GM19043 (cell line): ENCODE measurements at regions not wholly inside any gene's neighbourhood (a gene's known extent, or its start where the extent isn't known, plus 50 kb on each side); places are given as distances from the start of the nearest gene placed in this dataset.
A peak's percentile ranks its signal among the peaks of the same experiment; 100 is the strongest.

Experiments
- ATAC-seq: cut with Tn5 transposase; IDR thresholded peaks from one replicate; pipeline ENCODE4 v1.9.1; 2021; ENCODE audit warnings: low read depth; ENCODE audit not compliant: unreplicated experiment

DNA sequence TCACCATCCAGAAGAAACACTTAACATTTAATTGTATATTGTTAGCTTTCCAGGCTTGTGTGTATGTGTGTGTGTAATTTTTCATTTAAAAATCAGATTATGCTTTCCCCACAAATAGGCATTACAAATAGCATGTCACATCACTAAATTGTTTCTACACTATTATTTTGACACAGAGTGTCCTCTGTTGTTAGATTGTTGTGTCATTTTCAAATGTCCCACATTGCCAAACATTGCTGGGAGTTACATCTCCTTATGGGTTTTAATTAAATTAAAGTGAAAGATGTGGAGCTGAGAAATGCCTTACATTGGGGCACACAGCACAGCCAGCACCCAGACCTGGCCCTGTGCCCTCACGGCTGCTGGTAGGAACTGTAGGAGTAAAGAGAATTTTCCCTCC, 295.6 kb downstream of the ZEB1 start:
- ATAC-seq: no peak

DNA sequence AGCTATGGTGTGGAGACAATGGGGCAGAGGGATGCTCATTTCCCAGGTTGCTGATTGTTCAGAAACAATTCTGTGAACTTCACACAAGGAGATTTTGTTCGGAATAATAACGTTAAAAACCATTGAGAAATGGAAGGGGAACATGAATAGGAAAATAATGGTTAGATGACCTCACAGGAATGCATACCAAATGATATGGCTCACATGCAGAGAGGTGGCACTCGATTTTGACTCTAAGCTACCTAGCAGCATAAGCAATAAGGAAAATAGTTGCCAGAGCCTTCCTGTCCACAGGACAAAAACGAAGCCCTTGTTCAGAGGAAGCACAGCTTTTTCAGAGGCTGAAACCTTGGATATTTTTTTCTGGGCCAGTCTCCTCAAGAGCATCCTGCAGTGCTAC, 293.1 kb downstream of the ZEB1 start:
- no peak for ATAC-seq

DNA sequence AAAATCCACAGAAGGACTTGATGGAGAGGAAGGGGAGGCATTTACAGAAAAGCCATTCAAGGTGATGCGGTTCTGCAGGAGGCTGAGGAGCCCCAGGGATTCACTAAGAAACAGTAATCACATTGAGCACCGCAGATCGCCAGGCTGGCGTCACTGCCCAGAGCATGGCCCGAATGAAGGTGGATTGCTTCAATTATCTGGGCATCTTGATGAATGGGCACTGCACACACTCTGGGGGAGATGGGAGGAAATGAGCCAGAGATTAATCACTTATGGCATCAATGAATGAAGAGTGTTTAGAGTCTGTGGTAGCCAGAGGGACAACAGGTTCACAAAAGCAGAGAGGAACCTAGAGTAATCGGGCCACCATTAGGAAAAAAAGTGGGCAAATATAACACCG, 292.1 kb downstream of the ZEB1 start:
- no peak for ATAC-seq

DNA sequence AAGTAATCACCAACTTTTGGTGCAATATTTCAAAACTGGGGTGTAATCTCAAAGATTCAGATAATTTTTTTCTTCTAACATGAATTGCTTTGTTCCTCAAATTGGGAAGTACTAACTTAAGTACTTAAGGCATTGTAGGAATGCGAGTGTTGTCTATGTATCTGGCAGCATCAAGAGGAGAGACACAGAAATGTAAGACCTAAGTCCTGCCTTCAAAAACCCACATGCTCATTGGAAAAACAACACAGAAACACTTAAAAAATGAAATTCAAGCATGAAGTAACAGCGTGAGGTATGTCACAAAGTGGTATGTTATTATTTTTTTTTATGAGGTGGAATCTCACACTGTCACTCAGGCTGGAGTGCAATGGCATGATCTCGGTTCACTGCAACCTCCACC, 288.5 kb downstream of the ZEB1 start:
- no peak for ATAC-seq

DNA sequence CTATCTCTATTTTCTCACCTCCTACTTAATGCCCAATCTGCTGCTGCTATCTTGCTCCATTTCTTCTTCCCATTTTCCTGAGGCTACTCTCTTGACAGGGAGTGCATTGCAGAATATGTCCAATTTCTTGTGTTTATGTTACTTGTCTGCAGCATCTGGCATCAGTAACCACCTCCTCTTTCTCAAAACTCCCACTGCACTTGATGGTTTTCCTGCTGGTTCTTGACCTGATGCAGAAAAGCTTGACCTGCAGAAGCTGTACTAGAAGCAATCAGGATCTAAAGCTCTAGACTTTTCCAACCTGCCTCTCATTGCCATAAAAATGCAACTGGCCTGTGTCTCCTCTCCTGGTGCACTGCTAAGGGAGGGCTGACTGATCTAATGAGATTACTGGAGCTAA, 287.8 kb downstream of the ZEB1 start:
- no peak for ATAC-seq

DNA sequence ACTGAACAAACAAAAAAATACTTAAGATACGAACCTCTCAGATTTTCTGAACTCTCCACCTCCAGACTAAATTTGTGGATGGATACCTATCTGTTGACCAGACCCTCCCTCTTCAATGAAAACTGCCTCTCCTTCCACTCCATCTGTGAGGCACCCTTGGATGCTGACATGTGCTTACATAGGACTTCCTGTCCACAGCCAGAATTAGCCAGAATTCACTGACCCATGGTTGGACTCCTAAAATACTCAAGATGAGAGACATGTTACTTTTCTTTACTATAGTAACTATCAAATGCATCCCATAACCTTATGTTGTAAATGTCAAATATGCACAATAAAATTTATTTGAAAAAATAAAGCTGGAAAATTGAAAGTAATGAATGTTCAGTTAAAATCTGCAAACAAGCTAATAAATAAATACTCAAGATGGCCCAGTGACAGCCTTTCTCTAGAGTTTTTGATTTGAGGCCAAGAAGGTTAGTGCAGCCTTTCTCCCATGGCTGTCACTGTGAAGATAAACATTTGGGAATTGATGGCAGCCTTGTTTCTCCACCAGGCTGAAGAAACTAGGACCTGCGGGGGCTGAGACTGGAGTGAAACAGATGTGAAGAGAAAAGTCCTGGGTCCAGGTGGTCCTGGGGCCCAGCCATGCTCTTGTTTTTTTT, 287.0 kb downstream of the ZEB1 start:
- no peak for ATAC-seq

DNA sequence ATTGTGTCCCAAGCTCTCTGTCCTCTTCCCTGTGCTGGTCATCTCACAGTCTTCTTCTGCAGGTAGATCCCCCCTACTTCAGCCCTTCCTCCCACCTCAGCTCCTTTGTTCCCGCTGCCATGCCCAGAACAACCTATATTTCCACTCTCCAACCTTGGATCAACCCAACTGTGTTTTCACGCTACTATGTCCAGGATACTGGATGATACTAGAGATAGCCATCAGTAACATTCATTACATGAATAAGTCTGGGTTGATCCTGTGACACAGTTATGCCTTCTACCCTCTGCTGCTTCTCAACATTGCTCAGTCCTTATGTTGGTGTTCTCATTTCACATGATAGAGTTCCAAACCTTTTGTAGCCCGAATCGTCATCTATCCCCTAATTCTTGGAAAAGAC, 286.4 kb downstream of the ZEB1 start:
- no peak for ATAC-seq

DNA sequence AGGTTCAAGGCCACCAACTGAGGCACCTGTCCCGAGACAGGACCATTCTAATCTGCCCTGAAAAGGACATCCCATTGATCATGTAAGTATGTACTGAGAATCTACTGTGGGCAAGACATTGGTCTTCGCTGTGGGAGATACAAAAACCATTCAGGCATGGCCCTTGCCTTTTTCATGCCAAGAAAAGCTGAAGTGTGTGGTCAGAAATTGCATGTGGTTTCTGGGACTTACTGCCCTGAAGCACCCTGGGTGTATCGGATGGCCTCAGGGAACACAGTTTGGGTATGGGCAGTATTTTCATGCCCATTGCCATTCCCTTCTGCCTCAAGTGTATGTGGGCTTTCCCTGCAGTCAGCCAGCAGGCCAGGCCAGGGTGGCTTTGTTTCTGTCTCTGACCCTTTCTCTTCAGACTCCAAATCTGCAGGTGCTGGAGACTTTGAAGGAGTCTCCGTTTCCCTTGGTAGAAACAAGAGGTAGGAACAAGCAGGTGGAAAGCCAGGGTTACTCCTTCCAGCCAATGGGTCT, 285.7 kb downstream of the ZEB1 start:
- no peak for ATAC-seq

DNA sequence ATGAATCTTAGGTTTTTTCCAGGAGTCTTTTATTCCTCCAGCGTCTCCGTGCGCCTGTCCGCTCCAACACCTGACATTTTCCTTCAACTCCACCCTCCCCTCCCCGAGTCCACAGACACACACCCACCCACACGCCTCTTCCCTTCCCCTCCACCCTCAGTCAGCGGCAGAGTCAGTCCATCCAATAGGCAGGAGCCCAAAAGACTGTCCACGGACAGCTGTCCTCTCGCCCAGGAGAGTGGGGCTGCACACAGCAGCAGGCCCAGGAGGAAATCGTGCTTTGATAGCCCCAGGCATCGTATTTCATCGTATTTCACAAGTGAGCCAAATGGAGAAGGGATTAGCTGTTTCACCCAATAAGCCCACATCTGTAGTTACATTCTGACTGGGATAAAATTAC, 285.1 kb downstream of the ZEB1 start:
- no peak for ATAC-seq

DNA sequence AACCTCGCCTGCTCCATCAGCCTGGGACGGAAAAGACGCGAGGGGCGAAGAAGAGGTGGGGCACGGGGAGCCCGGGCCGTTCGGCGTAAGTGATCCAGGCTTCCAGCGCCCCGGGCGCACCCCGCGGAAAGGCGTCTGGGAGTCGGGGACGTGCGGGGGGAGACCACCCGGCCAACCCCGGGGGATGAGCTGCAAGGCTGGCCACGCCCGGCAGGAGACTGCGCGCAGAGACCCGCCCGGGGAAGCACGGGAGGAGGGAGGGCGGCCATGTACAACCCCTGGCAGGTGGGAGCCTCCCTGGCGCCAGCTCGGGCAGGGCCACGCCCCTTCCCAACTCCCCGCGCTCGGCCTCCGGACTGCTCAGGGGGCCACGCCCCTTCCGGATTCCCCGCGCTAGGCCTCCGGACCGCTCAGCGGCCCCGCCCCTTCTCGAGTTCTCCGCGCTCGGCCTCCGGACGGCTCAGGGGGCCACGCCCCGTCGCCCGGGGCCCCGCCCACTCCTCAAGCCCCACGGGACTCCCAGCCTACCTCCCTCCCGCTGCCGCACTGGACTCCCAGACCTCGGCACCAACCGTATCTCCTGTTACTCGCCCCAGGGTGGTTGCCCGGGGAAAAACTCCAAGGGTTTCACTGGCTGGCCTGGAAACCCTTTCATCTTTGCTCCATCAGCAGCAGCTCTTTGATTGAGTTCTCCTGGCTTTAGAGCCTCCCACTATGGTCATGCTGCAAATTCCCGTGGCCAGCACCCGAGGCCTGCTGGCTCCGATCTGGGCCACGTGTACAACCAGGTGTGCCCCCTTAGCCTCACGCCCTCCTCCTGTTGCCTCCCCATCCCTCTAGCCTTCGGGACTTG, 284.4 kb downstream of the ZEB1 start:
- ATAC-seq: peak; percentile 98

DNA sequence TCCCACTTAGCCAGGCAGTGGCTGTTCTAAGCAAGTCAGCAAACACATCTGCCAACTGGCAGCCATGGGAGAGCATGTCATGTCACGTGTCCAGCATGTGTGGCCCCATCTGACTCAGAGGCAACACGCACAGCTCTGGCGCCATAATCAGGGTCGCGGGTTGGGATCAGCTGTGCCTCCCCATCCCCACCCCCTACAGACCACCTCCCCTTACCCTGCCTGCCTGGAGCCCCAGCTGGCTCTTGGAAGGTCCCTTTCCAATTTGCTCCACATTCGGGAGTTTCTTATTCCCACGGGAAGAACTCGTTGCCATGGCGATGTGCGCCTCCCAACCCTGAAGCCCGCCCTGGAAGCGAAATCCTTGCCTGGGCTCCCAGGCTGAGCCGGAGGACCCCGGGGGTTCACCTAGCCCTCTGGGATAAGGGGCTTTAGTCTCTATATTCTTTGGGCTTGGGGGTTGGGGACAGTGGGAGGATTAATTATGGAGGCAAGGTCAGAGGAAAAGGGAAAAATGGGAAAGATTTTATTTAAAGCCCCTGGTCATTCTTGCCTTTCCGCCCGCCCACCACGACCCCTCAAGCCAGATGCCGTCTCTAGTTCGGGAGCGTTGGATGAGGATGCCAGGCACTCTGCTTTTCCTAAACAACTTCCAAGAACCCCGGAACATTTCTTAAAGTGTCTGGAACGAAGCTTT, 283.7 kb downstream of the ZEB1 start:
- ATAC-seq: no peak

DNA sequence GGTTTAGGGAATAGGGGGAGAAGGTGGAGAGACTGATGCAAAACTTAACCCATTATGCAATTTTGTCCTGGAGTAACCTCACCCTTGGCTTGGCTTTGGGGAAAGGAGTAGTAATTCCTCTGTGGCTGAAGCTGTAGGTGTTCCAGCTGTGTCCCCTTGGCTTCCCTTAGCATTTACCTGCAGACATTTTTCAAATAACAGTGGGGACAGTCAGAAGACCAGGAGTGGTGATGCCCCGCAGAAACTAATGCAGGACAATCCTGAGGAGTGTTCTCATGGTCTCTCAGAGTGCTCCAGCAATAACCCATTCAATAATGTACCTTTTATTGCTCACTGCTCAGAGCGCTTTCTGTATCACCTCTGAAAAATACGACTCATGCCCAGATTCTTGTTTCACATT, 282.1 kb downstream of the ZEB1 start:
- no peak for ATAC-seq

DNA sequence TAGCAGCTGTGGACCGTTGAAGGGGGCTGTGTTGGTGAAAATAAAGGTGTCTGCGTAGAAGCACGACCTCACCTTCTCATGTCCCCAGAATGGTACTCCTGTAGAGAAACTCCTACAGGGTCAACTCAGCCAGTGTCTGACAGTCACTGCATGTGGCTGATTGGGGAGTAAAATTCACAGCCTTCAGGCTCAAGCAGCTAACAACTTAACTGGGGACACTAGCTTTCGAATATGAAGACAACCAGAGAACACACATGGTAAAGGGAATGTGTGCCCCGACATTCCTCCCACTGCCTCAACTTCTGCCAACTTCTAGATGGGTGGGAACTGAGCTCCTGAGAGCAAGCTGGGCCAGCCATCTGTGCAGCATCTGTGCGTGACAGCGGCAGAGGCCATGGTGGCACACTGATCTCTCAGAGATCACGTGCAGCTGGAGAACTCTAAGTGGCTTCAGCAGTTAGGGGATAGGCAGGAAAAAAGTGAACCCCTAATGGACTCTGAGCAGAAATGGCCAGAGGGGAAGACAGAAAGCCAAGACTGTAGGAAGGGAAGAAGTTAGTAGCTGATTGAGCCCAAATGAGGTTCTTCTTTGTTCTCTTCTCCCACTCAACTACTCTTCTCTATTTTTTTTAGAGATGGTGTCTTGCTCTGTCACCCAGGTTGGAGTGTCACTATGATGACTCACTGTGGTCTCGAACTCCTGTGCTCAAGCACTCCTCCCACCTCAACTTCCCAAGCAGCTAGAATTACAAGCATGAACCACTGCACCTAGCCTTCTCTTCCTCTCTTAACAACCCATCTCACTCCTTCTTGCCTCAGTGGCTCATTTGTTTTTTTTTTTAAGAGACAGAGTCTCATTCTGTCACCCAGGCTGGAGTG, 280.8 kb downstream of the ZEB1 start:
- ATAC-seq: no peak

DNA sequence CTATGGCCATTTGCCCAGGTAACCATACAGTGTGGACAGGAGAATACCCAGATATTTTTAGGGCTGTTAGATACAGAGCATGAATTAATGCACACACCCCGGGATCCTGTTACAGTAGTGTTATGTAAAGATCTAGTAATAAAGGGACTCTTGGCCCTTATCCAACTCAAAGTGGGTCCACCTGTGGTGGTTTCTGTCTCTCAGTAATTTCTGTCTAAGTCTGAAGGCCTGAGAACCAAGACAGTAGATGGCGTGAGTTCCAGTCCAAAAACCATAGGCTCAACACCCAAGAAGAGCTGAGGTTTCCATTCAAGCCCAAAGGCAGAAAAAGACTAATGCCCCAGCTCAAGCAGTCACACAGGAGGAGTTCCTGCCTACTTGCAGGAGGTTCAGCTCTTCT, 277.7 kb downstream of the ZEB1 start:
- ATAC-seq: no peak

DNA sequence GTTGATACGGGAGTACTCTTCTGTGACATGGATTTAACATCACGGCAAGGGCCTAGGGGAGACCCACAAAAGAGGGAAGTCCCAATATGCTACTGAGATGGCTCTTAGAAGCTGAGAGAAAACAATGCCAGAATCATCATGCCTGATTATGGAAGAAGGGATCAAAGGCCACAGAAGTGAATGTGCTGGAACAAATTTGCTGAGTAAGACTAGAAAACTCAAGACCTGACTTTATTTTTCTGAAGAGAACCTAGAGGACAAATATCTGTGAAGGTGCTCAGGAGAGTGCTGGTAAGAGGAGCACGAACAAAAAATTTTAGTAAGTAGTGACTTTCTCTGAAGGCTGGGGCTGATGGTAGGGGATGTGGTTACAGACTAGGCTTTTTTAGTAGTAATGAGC, 277.0 kb downstream of the ZEB1 start:
- ATAC-seq: no peak

DNA sequence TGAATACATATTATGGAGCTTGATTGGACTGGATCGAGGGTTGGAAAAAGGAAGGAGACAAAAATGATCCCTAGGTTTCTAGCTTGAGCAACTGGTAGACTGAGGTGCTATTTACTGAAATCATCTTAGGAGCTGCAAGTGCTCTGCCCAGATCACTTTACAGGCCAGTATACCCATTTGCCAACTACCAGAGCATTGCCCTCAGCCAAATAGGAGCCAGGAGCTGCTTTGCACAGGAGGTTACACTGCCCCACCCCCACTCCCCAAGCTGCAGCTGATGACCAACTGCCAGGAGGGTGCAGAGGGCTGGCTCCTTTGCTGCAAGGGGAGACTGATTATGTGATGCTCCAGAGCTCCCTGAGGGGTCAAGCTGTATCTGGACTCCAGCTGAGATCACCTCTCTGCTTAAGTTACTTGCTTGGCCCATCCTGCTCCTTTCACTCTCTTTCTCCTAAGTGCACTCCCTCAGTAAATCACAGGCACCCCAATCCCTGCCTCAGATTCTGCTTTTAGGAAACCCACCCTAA, 275.4 kb downstream of the ZEB1 start:
- no peak for ATAC-seq

DNA sequence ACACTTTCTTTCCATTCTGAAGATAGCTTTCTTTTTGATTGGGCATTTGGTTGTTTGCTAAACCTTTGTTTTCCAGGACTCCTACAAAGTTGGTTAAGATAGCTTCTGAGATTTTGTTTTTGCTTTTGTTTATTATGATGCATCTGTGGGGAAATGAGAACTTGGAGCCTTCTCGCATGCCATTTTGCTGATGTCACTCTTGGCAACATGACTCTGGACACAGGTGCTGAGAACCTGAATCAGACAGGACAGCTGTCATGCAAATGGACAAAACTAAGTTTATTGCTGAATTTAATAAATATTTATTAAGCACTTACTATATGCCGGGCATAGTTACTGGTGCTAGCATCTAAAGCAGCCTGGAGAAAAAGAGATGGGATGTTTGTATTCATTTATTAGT, 274.1 kb downstream of the ZEB1 start:
- ATAC-seq: no peak

DNA sequence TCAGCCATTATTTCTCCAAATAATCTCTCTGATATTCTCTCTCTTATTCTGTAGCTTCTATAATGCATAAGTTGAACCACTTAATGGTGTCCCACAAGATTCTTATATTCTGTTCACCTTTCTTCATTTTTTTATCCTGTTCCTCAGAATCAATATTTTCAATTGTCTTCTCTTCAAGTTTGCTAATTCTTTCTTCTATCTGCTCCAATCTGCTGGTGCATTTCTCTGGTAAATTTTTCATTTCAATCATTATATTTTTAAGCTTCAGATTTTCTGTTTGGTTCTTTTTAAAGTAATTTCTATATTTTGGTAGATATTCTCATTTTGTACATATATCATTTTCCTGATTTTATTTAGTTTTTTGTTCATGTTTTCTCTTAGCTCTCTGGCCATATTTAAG, 272.6 kb downstream of the ZEB1 start:
- ATAC-seq: no peak

DNA sequence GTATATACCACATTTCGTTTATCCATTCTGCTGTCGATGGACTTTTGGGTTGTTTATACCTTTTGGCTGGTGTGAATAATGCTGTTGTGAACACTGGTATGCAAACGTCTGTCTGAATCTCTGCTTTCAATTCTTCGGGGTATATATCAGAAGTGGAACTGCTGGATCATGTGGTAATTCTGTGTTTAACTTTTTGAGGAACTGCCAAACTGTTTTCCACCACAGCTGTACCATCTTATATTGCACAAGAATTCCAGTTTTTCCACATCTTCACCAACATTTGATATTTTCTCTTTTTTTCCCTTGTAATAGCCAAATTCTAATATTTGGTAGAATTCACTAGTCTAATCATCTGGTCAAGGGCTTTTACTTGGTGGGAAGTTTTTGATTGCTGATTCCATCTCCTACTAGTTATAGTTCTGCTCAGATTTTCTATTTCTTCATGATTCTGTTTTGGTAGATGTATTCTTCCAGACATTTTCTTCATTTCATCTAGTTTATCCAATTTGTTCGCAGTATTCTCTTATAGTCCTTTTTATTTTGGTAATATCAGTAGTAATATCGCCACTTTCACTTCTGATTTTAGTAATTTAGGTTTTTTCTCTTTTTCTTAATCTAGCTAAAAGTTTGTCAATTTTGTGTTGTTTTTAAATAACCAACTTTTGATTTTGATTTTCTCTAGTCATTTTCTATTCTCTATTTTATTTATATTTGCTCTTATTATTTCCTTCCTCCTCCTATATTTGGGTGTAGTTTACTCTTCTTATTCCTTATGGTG, 271.2 kb downstream of the ZEB1 start:
- no peak for ATAC-seq

DNA sequence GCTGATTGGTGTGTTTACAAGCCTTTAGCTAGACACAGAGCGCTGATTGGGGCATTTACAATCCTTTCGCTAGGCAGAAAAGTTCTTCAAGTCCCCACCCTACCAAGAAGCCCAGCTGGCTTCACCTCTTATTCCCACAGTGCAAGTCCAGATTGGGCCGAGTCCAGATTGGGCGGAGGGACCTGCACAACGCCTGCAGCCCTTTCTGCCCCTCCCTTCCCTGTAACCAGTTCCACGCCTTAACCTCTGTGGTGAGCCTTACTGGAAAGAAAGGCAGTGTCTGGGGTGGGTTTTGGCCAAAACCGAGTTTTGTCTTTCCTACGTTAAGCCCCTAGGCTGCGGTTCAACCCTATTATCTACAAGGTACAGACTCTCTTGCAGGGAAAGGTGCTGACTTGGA, 268.7 kb downstream of the ZEB1 start:
- no peak for ATAC-seq
